ENCODE measurements at regions not wholly inside any gene's neighbourhood (a gene's known extent, or its start where the extent isn't known, plus 50 kb on each side); places are given as distances from the start of the nearest gene placed in this dataset.

DNA sequence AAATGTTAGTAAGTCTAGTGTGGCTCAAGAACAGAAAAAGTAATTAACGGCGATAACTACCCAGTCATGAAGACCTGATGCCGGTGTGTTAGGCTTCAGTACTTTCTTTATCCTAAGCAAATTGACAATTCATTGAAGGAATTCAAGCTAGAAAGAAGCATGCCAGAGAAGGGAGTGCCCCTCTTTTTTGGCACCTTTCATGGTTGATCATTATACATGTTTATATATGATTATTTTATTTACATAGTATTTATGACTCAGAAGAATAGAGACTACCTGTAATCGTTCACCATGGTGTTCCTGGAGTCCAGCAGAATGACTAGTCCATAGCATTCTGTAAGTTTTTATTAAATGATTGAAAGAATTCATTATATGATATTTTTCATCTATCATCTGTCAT, 548.3 kb upstream of the SLIT2 start:
- no peaks in the 10 kb centered on the region for H3K36me3 ChIP-seq
- intact Hi-C loops (cut with DNase I), result no loop called here
- H3K4me3 ChIP-seq, result no peak overlapping the region
- WGBS, 2 donors, result 35 to 65% methylated on average over 4 of the region's 4 CpGs
- H3K4me1 ChIP-seq, result peaks cover 0 to 11% (median 0%) of the 10 kb centered on the region in 3 donors
- H3K27ac ChIP-seq, result no peak overlapping the region
- DNase-seq, result no peak
- TF ChIP-seq, protein P1, sequence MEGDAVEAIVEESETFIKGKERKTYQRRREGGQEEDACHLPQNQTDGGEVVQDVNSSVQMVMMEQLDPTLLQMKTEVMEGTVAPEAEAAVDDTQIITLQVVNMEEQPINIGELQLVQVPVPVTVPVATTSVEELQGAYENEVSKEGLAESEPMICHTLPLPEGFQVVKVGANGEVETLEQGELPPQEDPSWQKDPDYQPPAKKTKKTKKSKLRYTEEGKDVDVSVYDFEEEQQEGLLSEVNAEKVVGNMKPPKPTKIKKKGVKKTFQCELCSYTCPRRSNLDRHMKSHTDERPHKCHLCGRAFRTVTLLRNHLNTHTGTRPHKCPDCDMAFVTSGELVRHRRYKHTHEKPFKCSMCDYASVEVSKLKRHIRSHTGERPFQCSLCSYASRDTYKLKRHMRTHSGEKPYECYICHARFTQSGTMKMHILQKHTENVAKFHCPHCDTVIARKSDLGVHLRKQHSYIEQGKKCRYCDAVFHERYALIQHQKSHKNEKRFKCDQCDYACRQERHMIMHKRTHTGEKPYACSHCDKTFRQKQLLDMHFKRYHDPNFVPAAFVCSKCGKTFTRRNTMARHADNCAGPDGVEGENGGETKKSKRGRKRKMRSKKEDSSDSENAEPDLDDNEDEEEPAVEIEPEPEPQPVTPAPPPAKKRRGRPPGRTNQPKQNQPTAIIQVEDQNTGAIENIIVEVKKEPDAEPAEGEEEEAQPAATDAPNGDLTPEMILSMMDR (IDR thresholded peaks at IDR 0.05), result no peak
- no peak for TF ChIP-seq POLR2A (IDR thresholded peaks at IDR 0.05)
- no peaks in the 10 kb centered on the region for H3K27me3 ChIP-seq
- no peaks in the 10 kb centered on the region for H3K9me3 ChIP-seq

DNA sequence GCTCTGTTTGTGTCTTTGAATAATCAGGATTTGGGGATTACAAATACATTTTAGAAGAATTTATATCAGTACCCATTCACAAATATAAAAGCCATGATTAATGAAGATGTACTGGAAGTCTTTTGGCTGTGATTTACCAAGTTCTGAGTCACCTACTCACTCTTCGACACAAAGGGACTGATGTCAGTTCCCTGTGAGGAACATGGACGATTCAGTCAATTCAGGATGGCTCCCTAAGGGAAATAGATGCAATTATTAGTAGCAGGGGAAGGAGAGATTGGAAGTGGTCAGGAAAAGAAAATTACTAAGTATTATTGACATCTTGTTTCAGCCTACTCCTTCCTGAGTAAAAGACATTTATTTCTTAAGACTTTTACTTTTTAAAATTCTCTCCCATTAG, 550.7 kb upstream of the SLIT2 start:
- Histone ChIP-seq H3K4me3 (no peak overlapping the region), H3K36me3 (no peaks in the 10 kb centered on the region), H3K4me1 (peaks cover 0 to 11% (median 0%) of the 10 kb centered on the region in 3 donors), H3K27me3 (no peaks in the 10 kb centered on the region), H3K27ac (no peak overlapping the region), H3K9me3 (peaks cover 0 to 9% (median 0%) of the 10 kb centered on the region in 3 donors)
- intact Hi-C loops (cut with DNase I), result no loop called here
- no peak for DNase-seq
- WGBS, 2 donors, result 4 to 25% methylated on average over 2 of the region's 2 CpGs
- TF ChIP-seq, protein P1 (IDR thresholded peaks at IDR 0.05), result no peak
- no peak for TF ChIP-seq POLR2A (IDR thresholded peaks at IDR 0.05)

DNA sequence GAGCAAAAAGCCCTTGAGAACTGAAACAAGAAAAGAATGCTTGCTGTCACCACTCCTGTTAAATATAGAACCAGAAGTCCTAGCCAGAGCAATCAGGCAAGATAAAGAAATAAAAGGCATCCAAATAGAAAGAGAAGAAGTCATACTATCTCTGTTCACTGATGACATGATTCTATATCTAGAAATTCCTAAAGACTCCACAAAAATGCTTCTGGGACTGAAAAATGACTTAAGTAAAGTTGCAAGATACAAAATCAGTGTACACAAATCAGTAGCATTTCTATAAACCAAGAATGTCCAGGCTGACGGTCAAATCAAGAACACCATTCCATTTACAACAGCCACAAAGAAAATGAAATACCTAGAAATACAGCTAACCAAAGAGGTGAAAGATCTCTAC, 552.7 kb upstream of the SLIT2 start:
- no peaks in the 10 kb centered on the region for H3K36me3 ChIP-seq
- 88 to 100% methylated on average over 1 of the region's 1 CpG for WGBS, 2 donors
- no peaks in the 10 kb centered on the region for H3K27me3 ChIP-seq
- H3K9me3 ChIP-seq, result peaks cover 0 to 9% (median 0%) of the 10 kb centered on the region in 3 donors
- DNase-seq, result no peak
- H3K27ac ChIP-seq, result no peak overlapping the region
- no peak for TF ChIP-seq POLR2A (IDR thresholded peaks at IDR 0.05)
- TF ChIP-seq, protein P1 (IDR thresholded peaks at IDR 0.05), result no peak
- intact Hi-C loops (cut with DNase I), result no loop called here
- no peak overlapping the region for H3K4me3 ChIP-seq
- H3K4me1 ChIP-seq, result peaks cover 0 to 11% (median 0%) of the 10 kb centered on the region in 3 donors

DNA sequence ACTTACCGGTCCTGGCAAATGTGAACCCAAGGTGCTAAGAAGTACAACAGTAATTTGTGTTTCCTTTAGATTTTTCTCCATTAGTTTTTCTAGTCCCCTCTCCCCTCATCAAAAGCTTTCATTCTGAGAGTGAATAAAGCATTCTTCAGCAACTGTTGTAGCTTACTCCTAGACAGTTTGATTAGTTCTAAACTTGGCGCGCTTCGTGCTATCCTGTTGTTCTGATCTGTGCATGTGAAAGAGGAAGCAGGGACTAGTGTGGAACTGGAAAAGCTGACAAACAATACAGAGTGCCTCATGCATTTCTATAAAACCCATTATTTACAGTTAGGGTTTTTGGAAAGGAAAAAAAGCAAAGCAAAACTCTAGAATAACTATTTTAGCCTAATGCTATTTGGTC, 556.9 kb upstream of the SLIT2 start:
- no peak for TF ChIP-seq POLR2A (IDR thresholded peaks at IDR 0.05)
- TF ChIP-seq, protein P1 (IDR thresholded peaks at IDR 0.05), result no peak
- Histone ChIP-seq H3K9me3 (peaks cover 0 to 9% (median 0%) of the 10 kb centered on the region in 3 donors), H3K27me3 (no peaks in the 10 kb centered on the region), H3K4me3 (no peak overlapping the region), H3K27ac (no peak overlapping the region), H3K36me3 (no peaks in the 10 kb centered on the region), H3K4me1 (no peaks in the 10 kb centered on the region)
- intact Hi-C loops (cut with DNase I), result no loop called here
- 56 to 65% methylated on average over 4 of the region's 4 CpGs for WGBS, 2 donors
- DNase-seq, result no peak

DNA sequence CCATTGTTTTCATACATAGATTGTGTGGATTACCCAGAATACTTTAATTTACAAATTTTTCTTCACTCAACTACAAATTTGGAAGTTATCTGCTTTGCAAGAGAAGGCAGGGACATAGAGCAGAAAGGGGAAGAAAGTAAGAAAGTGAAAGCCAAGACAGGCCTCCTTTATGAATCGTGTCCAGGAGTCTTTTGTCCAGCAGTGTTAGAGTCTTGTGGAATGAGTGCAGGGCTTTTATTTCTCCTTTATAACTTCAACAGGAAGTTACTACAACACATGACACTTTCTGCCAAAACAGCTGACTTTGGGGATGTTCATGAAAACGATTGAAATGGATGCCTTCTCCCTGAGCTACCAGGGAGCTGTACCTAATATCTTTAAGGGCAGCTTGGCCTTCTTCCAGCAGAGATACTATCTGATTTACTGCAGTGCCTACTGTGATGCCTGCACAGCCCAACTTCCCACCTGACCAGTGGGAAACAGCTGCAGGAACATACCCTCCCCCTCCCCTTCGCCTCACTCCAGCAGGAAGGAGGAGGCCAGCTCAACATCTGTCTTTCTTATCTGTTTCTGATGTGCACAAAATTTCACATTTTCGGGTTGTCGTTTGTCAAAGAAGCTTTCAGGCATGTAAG, 557.7 kb upstream of the SLIT2 start:
- no peak overlapping the region for H3K4me3 ChIP-seq
- WGBS, 2 donors, result 39 to 49% methylated on average over 4 to 5 of the region's 5 CpGs
- intact Hi-C loops (cut with DNase I), result no loop called here
- H3K27ac ChIP-seq, result no peak overlapping the region
- H3K4me1 ChIP-seq, result no peaks in the 10 kb centered on the region
- no peaks in the 10 kb centered on the region for H3K36me3 ChIP-seq
- TF ChIP-seq, protein P1 (IDR thresholded peaks at IDR 0.05), result no peak
- TF ChIP-seq POLR2A (IDR thresholded peaks at IDR 0.05), result no peak
- H3K9me3 ChIP-seq, result peaks cover 0 to 9% (median 0%) of the 10 kb centered on the region in 3 donors
- H3K27me3 ChIP-seq, result no peaks in the 10 kb centered on the region
- no peak for DNase-seq

All from esophagus squamous epithelium (tissue), 5 donors.